Hepatocyte (in vitro differentiated cells): ENCODE measurements at regions not wholly inside any gene's neighbourhood (a gene's known extent, or its start where the extent isn't known, plus 50 kb on each side); places are given as distances from the start of the nearest gene placed in this dataset.

ENCODE experiments used
- DNase-seq: peaks from one replicate; pipeline ENCODE4 v3.0.0-alpha.2; 2016; ENCODE audit warnings: low spot score
- H2AFZ ChIP-seq: fragments of 200-600 bp; sonication (generic); 2 replicates; pipeline ENCODE4 v1.6.0; 2016; ENCODE audit warnings: antibody characterized with exemption, mild to moderate bottlenecking
- H3K27ac ChIP-seq: fragments of 200-600 bp; sonication (generic); 2 replicates; pipeline ENCODE4 v1.5.1; 2016; ENCODE audit warnings: mild to moderate bottlenecking
- H3K27me3 ChIP-seq: fragments of 200-600 bp; sonication (generic); 2 replicates; pipeline ENCODE4 v1.6.1; 2016
- H3K36me3 ChIP-seq: fragments of 200-600 bp; sonication (generic); replicated peaks from 2 replicates; pipeline ENCODE4 v1.5.1; 2016; ENCODE audit warnings: low read depth; ENCODE audit not compliant: insufficient read depth
- H3K4me1 ChIP-seq: fragments of 200-600 bp; sonication (generic); 2 replicates; pipeline ENCODE4 v1.5.1; 2016; ENCODE audit warnings: mild to moderate bottlenecking, moderate library complexity; ENCODE audit not compliant: insufficient read depth
- H3K4me2 ChIP-seq: fragments of 200-600 bp; sonication (generic); 2 replicates; pipeline ENCODE4 v1.6.0; 2016
- H3K4me3 ChIP-seq: fragments of 200-600 bp; sonication (generic); 2 replicates; pipeline ENCODE4 v1.5.1; 2016; ENCODE audit warnings: mild to moderate bottlenecking
- H3K79me2 ChIP-seq: fragments of 200-600 bp; sonication (generic); 2 replicates; pipeline ENCODE4 v1.6.0; 2017; ENCODE audit warnings: mild to moderate bottlenecking
- H3K9me2 ChIP-seq: fragments of 200-600 bp; sonication (generic); replicated peaks from 2 replicates; pipeline ENCODE4 v1.6.0; 2017; ENCODE audit warnings: mild to moderate bottlenecking; ENCODE audit not compliant: insufficient read depth
- H3K9me3 ChIP-seq: fragments of 200-600 bp; sonication (generic); 2 replicates; pipeline ENCODE4 v1.5.1; 2016; ENCODE audit warnings: low read depth, mild to moderate bottlenecking
- H4K20me1 ChIP-seq: fragments of 200-600 bp; sonication (generic); 2 replicates; pipeline ENCODE4 v1.6.0; 2016; ENCODE audit warnings: mild to moderate bottlenecking; ENCODE audit not compliant: insufficient read depth, poor library complexity, severe bottlenecking
- CTCF ChIP-seq: fragments of 200-600 bp; sonication (generic); IDR thresholded peaks from 2 replicates; pipeline ENCODE4 v1.5.1; 2016; ENCODE audit warnings: antibody characterized with exemption, mild to moderate bottlenecking; ENCODE audit not compliant: poor library complexity
- EZH2 ChIP-seq: fragments of 200-600 bp; sonication (generic); IDR thresholded peaks from 2 replicates; pipeline ENCODE4 v1.6.1; 2016; ENCODE audit warnings: antibody characterized with exemption, mild to moderate bottlenecking, borderline replicate concordance
- EZH2phosphoT487 ChIP-seq: fragments of 200-600 bp; sonication (generic); IDR thresholded peaks from one replicate; pipeline ENCODE4 v1.6.1; 2018; ENCODE audit warnings: antibody characterized with exemption, mild to moderate bottlenecking, low read depth, moderate library complexity; ENCODE audit not compliant: unreplicated experiment, severe bottlenecking
- WGBS: methylation state at CpG from one replicate; pipeline ENCODE4 v1.1.6; 2016; ENCODE audit warnings: low lambda C conversion rate; ENCODE audit errors: missing lambda C conversion rate; 5-methylcytosine and 5-hydroxymethylcytosine counted together

- DNase-seq = no peak
- peaks cover 14% of the 10 kb centered on the region for H3K4me1 ChIP-seq
- no peaks in the 10 kb centered on the region for H3K9me3 ChIP-seq
- 54% methylated on average over 3 of the region's 3 CpGs for WGBS
- H4K20me1 ChIP-seq = no peaks in the 10 kb centered on the region
- no peak overlapping the region for H2AFZ ChIP-seq
- no peaks in the 10 kb centered on the region for H3K79me2 ChIP-seq
- no peaks in the 10 kb centered on the region for H3K9me2 ChIP-seq
- H3K27ac ChIP-seq = no peak overlapping the region
- no peak overlapping the region for H3K4me2 ChIP-seq
- no peak for TF ChIP-seq EZH2phosphoT487
- TF ChIP-seq EZH2 = no peak
- no peak for TF ChIP-seq CTCF
- H3K27me3 ChIP-seq = no peaks in the 10 kb centered on the region
- no peak overlapping the region for H3K4me3 ChIP-seq
- no peaks in the 10 kb centered on the region for H3K36me3 ChIP-seq
Observed at GRCh38 chr6:134854366-134854765, 95.5 kb downstream of the ALDH8A1 start.

- Histone ChIP-seq H3K4me2 (no peak overlapping the region), H3K4me1 (peaks cover 14% of the 10 kb centered on the region), H3K9me2 (no peaks in the 10 kb centered on the region), H3K36me3 (no peaks in the 10 kb centered on the region), H3K9me3 (no peaks in the 10 kb centered on the region), H3K4me3 (no peak overlapping the region), H3K27ac (peak overlapping the region; percentile 86), H3K79me2 (no peaks in the 10 kb centered on the region), H4K20me1 (no peaks in the 10 kb centered on the region), H3K27me3 (no peaks in the 10 kb centered on the region), H2AFZ (no peak overlapping the region)
- no peak for TF ChIP-seq EZH2phosphoT487
- TF ChIP-seq CTCF = no peak
- TF ChIP-seq EZH2 = no peak
- DNase-seq = peak; percentile 60
- 50% methylated on average over 7 of the region's 7 CpGs for WGBS
Observed at GRCh38 chr6:134853111-134854055, 96.5 kb downstream of the ALDH8A1 start.

GRCh38 chr6:134851548-134851947 lies 98.4 kb downstream of the ALDH8A1 start:
- Histone ChIP-seq H3K27ac (no peak overlapping the region), H3K9me3 (no peaks in the 10 kb centered on the region), H3K79me2 (no peaks in the 10 kb centered on the region), H4K20me1 (no peaks in the 10 kb centered on the region), H3K4me1 (peaks cover 14% of the 10 kb centered on the region), H3K9me2 (no peaks in the 10 kb centered on the region), H3K4me3 (no peak overlapping the region), H2AFZ (no peak overlapping the region), H3K27me3 (no peaks in the 10 kb centered on the region), H3K4me2 (no peak overlapping the region), H3K36me3 (no peaks in the 10 kb centered on the region)
- no peak for DNase-seq
- TF ChIP-seq CTCF (no peak), EZH2 (no peak), EZH2phosphoT487 (no peak)
- 90% methylated on average over 6 of the region's 6 CpGs for WGBS
